ENCODE measurements at regions not wholly inside any gene's neighbourhood (a gene's known extent, or its start where the extent isn't known, plus 50 kb on each side); places are given as distances from the start of the nearest gene placed in this dataset.

- no peak for TF ChIP-seq POLR2A (IDR thresholded peaks at IDR 0.05; ENCODE audit: low read length)
- TF ChIP-seq GATA1 (IDR thresholded peaks at IDR 0.05; ENCODE audit: low read depth, low read length) = no peak
These were observed 608.7 kb downstream of the SOX6 start for GRCh38 chr11:15747671-15748070.

Data from erythroblast (primary cell).